Panc1 (cell line): ENCODE measurements at regions not wholly inside any gene's neighbourhood (a gene's known extent, or its start where the extent isn't known, plus 50 kb on each side); places are given as distances from the start of the nearest gene placed in this dataset.

Experiments
- POLR2AphosphoS5 ChIP-seq: IDR thresholded peaks from 2 replicates; pipeline ENCODE4 v1.6.1; 2012; ENCODE audit warnings: mild to moderate bottlenecking, low read depth, low read length, moderate library complexity
- TCF7L2 ChIP-seq: IDR thresholded peaks from 2 replicates; pipeline ENCODE4 v1.6.1; 2011; ENCODE audit warnings: mild to moderate bottlenecking, low read depth, low read length, inconsistent platforms
- TF ChIP-seq, protein P1 (sequence below): fragments of 450-650 bp; IDR thresholded peaks from 2 replicates; pipeline ENCODE4 v1.5.1; 2017; ENCODE audit warnings: mild to moderate bottlenecking
- TF ChIP-seq, protein P2 (sequence below), 2 experiments: IDR thresholded peaks; 2 replicates each; pipeline ENCODE4 v1.6.1; 2011 to 2012; ENCODE audit warnings: low read depth in 2 of 2, control low read depth in 1 of 2, low read length in 1 of 2, mild to moderate bottlenecking in 1 of 2, moderate library complexity in 1 of 2; ENCODE audit not compliant: insufficient read depth in 1 of 2

DNA sequence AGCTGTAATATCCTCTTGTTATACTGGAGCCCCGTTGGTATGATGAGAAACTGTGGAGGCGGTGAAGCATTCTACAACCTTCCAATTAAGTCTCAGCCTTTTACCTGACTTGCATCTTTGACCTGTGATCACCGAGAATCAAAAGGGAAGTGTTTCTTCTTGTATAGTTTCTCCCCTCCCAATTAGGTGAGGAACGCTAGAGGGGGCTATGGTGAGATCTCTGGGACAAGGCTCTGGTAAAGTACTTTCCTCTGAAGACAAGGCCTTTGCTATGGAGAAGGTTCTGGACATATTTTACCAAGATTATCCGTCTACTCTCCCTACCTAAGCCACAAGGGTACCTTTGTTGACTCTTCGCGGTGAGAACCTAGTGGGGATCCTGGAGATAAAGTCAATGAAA lies 111.3 kb downstream of the CBLL2 start:
- TF ChIP-seq, protein P1, sequence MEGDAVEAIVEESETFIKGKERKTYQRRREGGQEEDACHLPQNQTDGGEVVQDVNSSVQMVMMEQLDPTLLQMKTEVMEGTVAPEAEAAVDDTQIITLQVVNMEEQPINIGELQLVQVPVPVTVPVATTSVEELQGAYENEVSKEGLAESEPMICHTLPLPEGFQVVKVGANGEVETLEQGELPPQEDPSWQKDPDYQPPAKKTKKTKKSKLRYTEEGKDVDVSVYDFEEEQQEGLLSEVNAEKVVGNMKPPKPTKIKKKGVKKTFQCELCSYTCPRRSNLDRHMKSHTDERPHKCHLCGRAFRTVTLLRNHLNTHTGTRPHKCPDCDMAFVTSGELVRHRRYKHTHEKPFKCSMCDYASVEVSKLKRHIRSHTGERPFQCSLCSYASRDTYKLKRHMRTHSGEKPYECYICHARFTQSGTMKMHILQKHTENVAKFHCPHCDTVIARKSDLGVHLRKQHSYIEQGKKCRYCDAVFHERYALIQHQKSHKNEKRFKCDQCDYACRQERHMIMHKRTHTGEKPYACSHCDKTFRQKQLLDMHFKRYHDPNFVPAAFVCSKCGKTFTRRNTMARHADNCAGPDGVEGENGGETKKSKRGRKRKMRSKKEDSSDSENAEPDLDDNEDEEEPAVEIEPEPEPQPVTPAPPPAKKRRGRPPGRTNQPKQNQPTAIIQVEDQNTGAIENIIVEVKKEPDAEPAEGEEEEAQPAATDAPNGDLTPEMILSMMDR = no peak
- TF ChIP-seq POLR2AphosphoS5 (no peak), TCF7L2 (no peak)
- TF ChIP-seq, protein P2, sequence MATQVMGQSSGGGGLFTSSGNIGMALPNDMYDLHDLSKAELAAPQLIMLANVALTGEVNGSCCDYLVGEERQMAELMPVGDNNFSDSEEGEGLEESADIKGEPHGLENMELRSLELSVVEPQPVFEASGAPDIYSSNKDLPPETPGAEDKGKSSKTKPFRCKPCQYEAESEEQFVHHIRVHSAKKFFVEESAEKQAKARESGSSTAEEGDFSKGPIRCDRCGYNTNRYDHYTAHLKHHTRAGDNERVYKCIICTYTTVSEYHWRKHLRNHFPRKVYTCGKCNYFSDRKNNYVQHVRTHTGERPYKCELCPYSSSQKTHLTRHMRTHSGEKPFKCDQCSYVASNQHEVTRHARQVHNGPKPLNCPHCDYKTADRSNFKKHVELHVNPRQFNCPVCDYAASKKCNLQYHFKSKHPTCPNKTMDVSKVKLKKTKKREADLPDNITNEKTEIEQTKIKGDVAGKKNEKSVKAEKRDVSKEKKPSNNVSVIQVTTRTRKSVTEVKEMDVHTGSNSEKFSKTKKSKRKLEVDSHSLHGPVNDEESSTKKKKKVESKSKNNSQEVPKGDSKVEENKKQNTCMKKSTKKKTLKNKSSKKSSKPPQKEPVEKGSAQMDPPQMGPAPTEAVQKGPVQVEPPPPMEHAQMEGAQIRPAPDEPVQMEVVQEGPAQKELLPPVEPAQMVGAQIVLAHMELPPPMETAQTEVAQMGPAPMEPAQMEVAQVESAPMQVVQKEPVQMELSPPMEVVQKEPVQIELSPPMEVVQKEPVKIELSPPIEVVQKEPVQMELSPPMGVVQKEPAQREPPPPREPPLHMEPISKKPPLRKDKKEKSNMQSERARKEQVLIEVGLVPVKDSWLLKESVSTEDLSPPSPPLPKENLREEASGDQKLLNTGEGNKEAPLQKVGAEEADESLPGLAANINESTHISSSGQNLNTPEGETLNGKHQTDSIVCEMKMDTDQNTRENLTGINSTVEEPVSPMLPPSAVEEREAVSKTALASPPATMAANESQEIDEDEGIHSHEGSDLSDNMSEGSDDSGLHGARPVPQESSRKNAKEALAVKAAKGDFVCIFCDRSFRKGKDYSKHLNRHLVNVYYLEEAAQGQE (IDR thresholded peaks at IDR 0.05; ENCODE audit: insufficient read depth in 1 of 2, low read depth in 2 of 2, low read length in 1 of 2) = no peak
